Left colon (tissue), 2 donors: ENCODE measurements at regions not wholly inside any gene's neighbourhood (a gene's known extent, or its start where the extent isn't known, plus 50 kb on each side); places are given as distances from the start of the nearest gene placed in this dataset.
A peak's percentile ranks its signal among the peaks of the same experiment; 100 is the strongest.

Experiments used
- ATAC-seq: fragments of 200-7000 bp; cut with Tn5 transposase; one replicate; pipeline ENCODE4 v1.9.1; 2020; ENCODE audit warnings: mild to moderate bottlenecking, moderate library complexity
- DNase-seq, 2 donors: peaks; one replicate each; pipeline ENCODE4 v3.0.0-alpha.2; 2020
- intact Hi-C, 2 donors: fragments of 100-400 bp; cut with DNase I in 1 of 2; cut with micrococcal nuclease in 1 of 2; formaldehyde crosslinking; loops; one replicate each; pipeline versions ENCODE4 v1.11.2 to v1.14.0; 2022; cut with DNase I, micrococcal nuclease
- donor health status: DM: no; HTN: no; CAD: no.
- donor health status: DM: yes; HTN: yes; CAD: no.

GRCh38 chr5:172588380-172588779 lies 52.7 kb upstream of the NEURL1B start:
- intact Hi-C loops = no loop called here
- DNase-seq = no peak

GRCh38 chr5:172587061-172587405 lies 54.0 kb upstream of the NEURL1B start:
- ATAC-seq (no peak), DNase-seq (no peak)
- intact Hi-C loops = no loop called here

More at GRCh38 chr5:172588380-172588779, 52.7 kb upstream of the NEURL1B start:
- no peak for ATAC-seq

- intact Hi-C loops = no loop called here
- ATAC-seq (peak; percentile 90), DNase-seq (peak; percentile 50 to 54)
Observed at GRCh38 chr5:172586125-172587060, 54.7 kb upstream of the NEURL1B start.

- ATAC-seq (no peak), DNase-seq (no peak)
- intact Hi-C loops = no loop called here
Observed at GRCh38 chr5:172585114-172585513, 55.9 kb upstream of the NEURL1B start.

GRCh38 chr5:172584638-172585037 lies 56.4 kb upstream of the NEURL1B start:
- no peak for ATAC-seq
- no peak for DNase-seq

GRCh38 chr5:172583931-172584511 lies 57.0 kb upstream of the NEURL1B start:
- DNase-seq = no peak
- no peak for ATAC-seq
- intact Hi-C loops = no loop called here

More at GRCh38 chr5:172584638-172585037, 56.4 kb upstream of the NEURL1B start:
- intact Hi-C loops = no loop called here

- intact Hi-C loops = no loop called here
- no peak for ATAC-seq
- DNase-seq = no peak
Observed at GRCh38 chr5:172582940-172583339, 58.1 kb upstream of the NEURL1B start.

GRCh38 chr5:172581315-172581714 lies 59.7 kb upstream of the NEURL1B start:
- ATAC-seq (no peak), DNase-seq (no peak)
- intact Hi-C loops = no loop called here

GRCh38 chr5:172579403-172579990 lies 61.6 kb upstream of the NEURL1B start:
- intact Hi-C loops = no loop called here
- ATAC-seq = no peak
- no peak for DNase-seq

GRCh38 chr5:172577267-172577909 lies 63.7 kb upstream of the NEURL1B start:
- ATAC-seq (no peak), DNase-seq (no peak)
- intact Hi-C loops = no loop called here

GRCh38 chr5:172575816-172576545 lies 65.1 kb upstream of the NEURL1B start:
- ATAC-seq (no peak), DNase-seq (no peak)
- intact Hi-C loops = no loop called here

GRCh38 chr5:172575416-172575815 lies 65.6 kb upstream of the NEURL1B start:
- intact Hi-C loops = no loop called here
- ATAC-seq (no peak), DNase-seq (no peak)

- intact Hi-C loops = no loop called here
- ATAC-seq (no peak), DNase-seq (no peak)
Observed at GRCh38 chr5:172574871-172575223, 66.2 kb upstream of the NEURL1B start.

- intact Hi-C loops = no loop called here
- no peak for ATAC-seq
- no peak for DNase-seq
Observed at GRCh38 chr5:172573986-172574870, 66.8 kb upstream of the NEURL1B start.

GRCh38 chr5:172573120-172573882 lies 67.8 kb upstream of the NEURL1B start:
- intact Hi-C loops = no loop called here
- ATAC-seq (no peak), DNase-seq (no peak)

GRCh38 chr5:172572440-172572839 lies 68.6 kb upstream of the NEURL1B start:
- ATAC-seq (no peak), DNase-seq (no peak)
- intact Hi-C loops = no loop called here

GRCh38 chr5:172571892-172572291 lies 69.2 kb upstream of the NEURL1B start:
- intact Hi-C loops = no loop called here
- no peak for ATAC-seq
- no peak for DNase-seq
